GM12878 (cell line): ENCODE measurements at regions not wholly inside any gene's neighbourhood (a gene's known extent, or its start where the extent isn't known, plus 50 kb on each side); places are given as distances from the start of the nearest gene placed in this dataset.

Experiments used
- ATAC-seq: fragments of 200-7000 bp; cut with Tn5 transposase; 3 replicates; pipeline ENCODE4 v1.9.1; 2020; ENCODE audit warnings: mild to moderate bottlenecking, moderate library complexity
- BruUV-seq: library from RNA; stranded (reverse); fragments of 400-500 nt; replicated peaks from 2 replicates; lab custom pipeline; 2021; lab: Mats Ljungman, UMichigan
- CTCF ChIA-PET: fragments of 300-600 bp; sonication (Branson Sonifier 250); formaldehyde crosslinking; extraction: SDS; loops from one replicate; lab custom pipeline; 2021; ENCODE audit warnings: inconsistent platforms; lab: Yijun Ruan, JAX
- POLR2A ChIA-PET: fragments of 350-600 bp; formaldehyde crosslinking; extraction: SDS; loops from one replicate; lab custom pipeline; 2021; ENCODE audit warnings: inconsistent platforms; lab: Charles Lee
- RAD21 ChIA-PET: fragments of 300-600 bp; sonication (Branson Sonifier 250); formaldehyde crosslinking; loops from one replicate; lab custom pipeline; 2023; ENCODE audit warnings: antibody characterized with exemption; ENCODE audit not compliant: unreplicated experiment; lab: Charles Lee
- SMC1A ChIA-PET: fragments of 300-600 bp; sonication (Branson Sonifier 250); formaldehyde crosslinking; loops from one replicate; lab custom pipeline; 2023; ENCODE audit not compliant: unreplicated experiment, uncharacterized antibody; lab: Charles Lee
- DNase-seq: peaks from one replicate; pipeline ENCODE4 v3.0.0-alpha.2; 2011; ENCODE audit warnings: low read depth, low spot score
- FAIRE-seq: peaks from 3 replicates; lab custom pipeline; 2011; peaks lifted over from hg19 to GRCh38; lab: Jason Lieb, UNC
- H2AFZ ChIP-seq: 2 replicates; pipeline ENCODE4 v1.6.0; 2011; ENCODE audit warnings: low read depth, low read length, control low read depth; ENCODE audit not compliant: control insufficient read depth
- H3K27ac ChIP-seq: 2 replicates; pipeline ENCODE4 v1.5.1; 2011; ENCODE audit warnings: control low read depth; ENCODE audit not compliant: control insufficient read depth, insufficient read depth
- H3K27me3 ChIP-seq, 2 experiments: replicated peaks in 1 of 2; 2 replicates each; pipeline versions ENCODE4 v1.6.0 to v1.6.1; 2011; ENCODE audit warnings: low read length in 1 of 2; ENCODE audit not compliant: control insufficient read depth in 2 of 2, insufficient read depth in 2 of 2
- H3K36me3 ChIP-seq, 2 experiments: 2 replicates each; pipeline ENCODE4 v1.5.1; 2011; ENCODE audit warnings: low read length in 1 of 2; ENCODE audit not compliant: control insufficient read depth in 2 of 2, insufficient read depth in 2 of 2
- H3K4me1 ChIP-seq: 2 replicates; pipeline ENCODE4 v1.6.1; 2011; ENCODE audit warnings: mild to moderate bottlenecking, low read length, moderate library complexity, mixed read lengths; ENCODE audit not compliant: control insufficient read depth, insufficient read depth
- H3K4me2 ChIP-seq: 2 replicates; pipeline ENCODE4 v1.6.0; 2011; ENCODE audit warnings: control low read depth; ENCODE audit not compliant: control insufficient read depth, insufficient read depth
- H3K4me3 ChIP-seq: fragments of 200-600 bp; sonication (generic); 2 replicates; pipeline ENCODE4 v1.5.1; 2016
- H3K79me2 ChIP-seq: 2 replicates; pipeline ENCODE4 v1.6.0; 2011; ENCODE audit warnings: low read length; ENCODE audit not compliant: control insufficient read depth, insufficient read depth
- H3K9ac ChIP-seq: 2 replicates; pipeline ENCODE4 v1.8.0; 2011; ENCODE audit warnings: low read length, control low read depth, mixed read lengths; ENCODE audit not compliant: control insufficient read depth, insufficient read depth
- H3K9me3 ChIP-seq: replicated peaks from 3 replicates; pipeline ENCODE4 v1.5.1; 2011; ENCODE audit warnings: mild to moderate bottlenecking, low read length; ENCODE audit not compliant: control insufficient read depth, insufficient read depth
- H4K20me1 ChIP-seq: 2 replicates; pipeline ENCODE4 v1.6.0; 2011; ENCODE audit not compliant: control insufficient read depth, insufficient read depth
- CHD2 ChIP-seq: IDR thresholded peaks from 2 replicates; pipeline ENCODE4 v1.6.1; 2011; ENCODE audit warnings: low read depth, low read length, improper control_type of control experiment, borderline replicate concordance
- CREB1 ChIP-seq: IDR thresholded peaks from 2 replicates; pipeline ENCODE4 v1.6.1; 2012; ENCODE audit warnings: low read depth, mild to moderate bottlenecking, inconsistent platforms
- CREM ChIP-seq: IDR thresholded peaks from 2 replicates; pipeline ENCODE4 v1.6.1; 2014; ENCODE audit warnings: antibody characterized with exemption, low read depth
- PML ChIP-seq: IDR thresholded peaks from 2 replicates; pipeline ENCODE4 v1.6.1; 2012; ENCODE audit warnings: low read length, inconsistent platforms
- SIX5 ChIP-seq: IDR thresholded peaks from 2 replicates; pipeline ENCODE4 v1.6.1; 2011; ENCODE audit warnings: mild to moderate bottlenecking, low read depth, low read length, moderate library complexity; ENCODE audit not compliant: severe bottlenecking
- TBL1XR1 ChIP-seq: IDR thresholded peaks from 2 replicates; pipeline ENCODE4 v1.6.1; 2012; ENCODE audit warnings: low read depth, low read length, improper control_type of control experiment
- TCF3 ChIP-seq: IDR thresholded peaks from 2 replicates; pipeline ENCODE4 v1.6.1; 2012; ENCODE audit warnings: low read depth, mild to moderate bottlenecking, low read length, borderline replicate concordance; ENCODE audit not compliant: insufficient read depth
- ZNF207 ChIP-seq: fragments of 450-650 bp; IDR thresholded peaks from 2 replicates; pipeline ENCODE4 v1.6.1; 2014; ENCODE audit warnings: antibody characterized with exemption, mild to moderate bottlenecking, borderline replicate concordance
- ZNF384 ChIP-seq: IDR thresholded peaks from 2 replicates; pipeline ENCODE4 v1.6.1; 2012; ENCODE audit warnings: low read depth, mild to moderate bottlenecking, low read length, improper control_type of control experiment, borderline replicate concordance
- WGBS: methylation state at CpG from one replicate; pipeline ENCODE4 v1.1.6; 2016; ENCODE audit warnings: low lambda C conversion rate; ENCODE audit not compliant: insufficient replicate concordance, insufficient coverage; ENCODE audit errors: missing lambda C conversion rate; 5-methylcytosine and 5-hydroxymethylcytosine counted together
- in situ Hi-C: fragments of 300-500 bp; cut with MboI; formaldehyde crosslinking; loops from 9 replicates; pipeline ENCODE4 v1.14.3; 2018; ENCODE audit warnings: mixed read lengths
- intact Hi-C: fragments of 100-400 bp; cut with micrococcal nuclease; formaldehyde crosslinking; loops from one replicate; pipeline ENCODE4 v1.14.2; 2022; ENCODE audit not compliant: unreplicated experiment

DNA sequence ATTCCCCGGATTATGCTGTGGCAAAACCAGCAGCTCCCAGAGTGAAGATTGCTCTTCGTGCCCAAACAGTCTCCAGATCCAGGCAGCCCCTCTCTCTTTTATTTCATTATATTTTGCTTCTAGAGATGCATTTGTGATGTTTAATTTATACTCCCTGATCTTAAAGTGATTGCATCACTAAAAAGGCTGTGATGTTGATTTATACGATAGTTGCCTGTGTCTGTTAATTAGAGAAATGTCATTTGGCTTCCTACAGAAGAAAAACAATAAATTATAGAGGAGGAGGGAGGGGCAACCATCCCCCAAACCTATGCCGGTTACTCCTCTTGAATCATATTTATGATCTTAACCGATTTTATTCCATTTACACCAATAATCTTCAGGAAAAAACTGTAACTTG lies 615.3 kb downstream of the TOX3 start:
- no peak for DNase-seq
- ChIA-PET RAD21 (no interaction called here), POLR2A (no interaction called here), SMC1A (interaction anchor here (1.3 kb wide), 1 partner anchor 39 kb away, joined by 3 read pairs; no protein-coding TSS in a partner anchor), CTCF (no interaction called here)
- intact Hi-C loops, result no loop called here
- H2AFZ ChIP-seq, result no peak overlapping the region
- H3K36me3 ChIP-seq, result no peaks in the 10 kb centered on the region
- no peaks in the 10 kb centered on the region for H3K79me2 ChIP-seq
- H3K27ac ChIP-seq, result no peak overlapping the region
- no peaks in the 10 kb centered on the region for H3K4me1 ChIP-seq
- no peaks in the 10 kb centered on the region for H3K9me3 ChIP-seq
- no peak overlapping the region for H3K9ac ChIP-seq
- in situ Hi-C loops, result no loop called here
- H4K20me1 ChIP-seq, result no peaks in the 10 kb centered on the region
- H3K4me3 ChIP-seq, result no peak overlapping the region
- ATAC-seq, result no peak
- no TSS peak for BruUV-seq
- no peak for FAIRE-seq
- TF ChIP-seq SIX5 (no peak), ZNF207 (no peak), CHD2 (no peak), PML (no peak), ZNF384 (no peak), TCF3 (no peak)
- 17% methylated on average over 5 of the region's 5 CpGs for WGBS
- no peak overlapping the region for H3K4me2 ChIP-seq
- no peaks in the 10 kb centered on the region for H3K27me3 ChIP-seq

DNA sequence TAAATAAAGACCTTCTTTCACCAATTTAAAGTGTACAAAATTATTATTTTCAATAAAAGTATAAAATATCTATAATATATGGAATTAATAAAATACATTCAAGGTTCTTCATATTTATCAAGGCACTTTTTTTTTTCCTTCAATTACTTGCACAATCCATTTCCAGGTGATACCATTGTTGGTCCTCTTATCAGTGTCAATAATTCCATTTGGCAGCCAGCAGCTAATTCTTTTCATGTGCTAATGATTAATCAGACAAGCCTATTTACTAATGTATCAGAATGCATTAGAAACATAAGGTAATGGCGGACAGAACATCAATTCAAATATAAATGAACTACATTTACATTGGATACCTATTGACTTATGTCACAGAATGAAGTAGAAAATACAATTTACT lies 622.2 kb downstream of the TOX3 start:
- H4K20me1 ChIP-seq, result no peaks in the 10 kb centered on the region
- in situ Hi-C loops (no loop called here), intact Hi-C loops (no loop called here)
- no peaks in the 10 kb centered on the region for H3K4me1 ChIP-seq
- H3K9me3 ChIP-seq, result no peaks in the 10 kb centered on the region
- H3K4me3 ChIP-seq, result no peak overlapping the region
- DNase-seq (no peak), FAIRE-seq (no peak), ATAC-seq (no peak)
- H3K9ac ChIP-seq, result no peak overlapping the region
- 23% methylated on average over 1 of the region's 1 CpG for whole genome bisulfite sequencing
- no peaks in the 10 kb centered on the region for H3K79me2 ChIP-seq
- H3K36me3 ChIP-seq, result no peaks in the 10 kb centered on the region
- H3K4me2 ChIP-seq, result no peak overlapping the region
- no peak overlapping the region for H3K27ac ChIP-seq
- TF ChIP-seq CREB1 (no peak), CREM (no peak), TBL1XR1 (no peak)
- no peaks in the 10 kb centered on the region for H3K27me3 ChIP-seq
- no TSS peak for BruUV-seq
- POLR2A ChIA-PET, result no interaction called here
- RAD21 ChIA-PET, result no interaction called here
- CTCF ChIA-PET, result no interaction called here
- SMC1A ChIA-PET, result no interaction called here
- no peak overlapping the region for H2AFZ ChIP-seq
